ENCODE measurements at regions not wholly inside any gene's neighbourhood (a gene's known extent, or its start where the extent isn't known, plus 50 kb on each side); places are given as distances from the start of the nearest gene placed in this dataset.
"Not testable (repeated sequence)": the region's sequence is repeated elsewhere in the genome, so short reads cannot be mapped to it uniquely, and the experiment has no call there.

DNA sequence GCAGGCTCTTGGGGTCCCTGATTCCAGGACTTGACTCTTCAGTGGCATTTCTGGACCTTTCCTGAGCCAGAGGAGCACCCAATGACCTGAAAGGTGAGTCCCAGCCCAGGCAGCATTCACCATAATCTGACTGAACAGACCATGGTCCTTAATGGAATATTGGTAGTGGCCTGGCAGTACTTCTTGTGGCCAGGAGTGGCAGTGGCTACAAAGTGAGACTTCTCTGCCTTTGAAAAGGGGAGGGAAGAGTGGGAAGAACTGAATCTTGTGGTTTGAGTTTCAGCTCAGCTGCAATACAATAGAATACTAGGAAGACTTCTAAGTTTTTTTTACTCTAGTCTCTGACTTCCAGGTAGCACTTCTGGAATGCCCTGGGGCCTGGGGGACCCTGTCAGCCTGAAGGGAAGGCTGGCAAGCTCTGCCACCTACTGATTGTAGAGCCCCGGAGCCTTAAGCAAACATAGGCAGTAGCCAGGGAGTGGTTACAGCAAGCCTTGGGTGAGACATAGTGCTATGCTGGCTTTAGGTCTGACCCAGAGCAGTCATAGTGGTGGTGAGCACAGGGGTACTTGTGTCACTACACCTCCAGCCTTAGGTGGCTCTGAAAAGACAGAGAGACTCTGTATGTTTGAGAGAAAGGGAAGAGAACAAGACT is 674.2 kb upstream of the MANEA start:
- DNase-seq = no peak

DNA sequence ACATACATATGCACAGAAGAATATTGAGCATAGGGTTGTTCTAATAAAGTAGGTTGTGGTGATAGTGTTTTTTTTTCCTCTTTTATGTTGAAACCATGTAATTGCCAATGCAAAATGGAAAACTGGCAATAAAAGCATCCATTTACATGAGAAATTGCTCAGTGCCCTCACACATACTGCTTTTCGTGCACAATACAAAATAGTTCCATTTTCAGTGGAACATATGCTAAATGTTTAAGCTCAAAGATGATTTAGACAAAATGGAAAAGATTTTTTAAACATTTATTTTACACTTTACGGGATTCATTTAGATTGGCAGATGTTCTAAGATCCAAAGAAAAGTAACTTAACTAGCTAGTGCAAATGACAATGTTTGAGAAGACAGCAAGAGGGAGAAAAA is 678.1 kb upstream of the MANEA start:
- DNase-seq = no peak

DNA sequence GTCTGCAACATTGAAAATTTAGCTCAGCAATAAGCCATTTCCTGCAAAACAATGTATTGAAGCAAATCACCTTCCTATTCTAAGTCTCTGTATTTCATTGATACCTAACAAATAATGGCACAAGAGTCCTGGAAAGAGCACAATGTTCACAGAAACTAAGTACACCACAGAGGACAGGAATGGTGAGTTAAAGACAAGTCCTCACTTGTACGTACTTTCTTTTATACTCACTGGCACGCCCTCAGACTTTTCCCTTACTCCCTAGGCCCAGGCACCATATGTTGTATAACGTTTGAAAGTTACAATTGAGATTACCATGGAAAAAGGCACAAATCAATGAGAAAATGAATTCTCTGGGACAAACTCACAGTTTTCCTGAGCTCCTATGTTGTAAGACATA is 683.0 kb upstream of the MANEA start:
- no peak for DNase-seq

DNA sequence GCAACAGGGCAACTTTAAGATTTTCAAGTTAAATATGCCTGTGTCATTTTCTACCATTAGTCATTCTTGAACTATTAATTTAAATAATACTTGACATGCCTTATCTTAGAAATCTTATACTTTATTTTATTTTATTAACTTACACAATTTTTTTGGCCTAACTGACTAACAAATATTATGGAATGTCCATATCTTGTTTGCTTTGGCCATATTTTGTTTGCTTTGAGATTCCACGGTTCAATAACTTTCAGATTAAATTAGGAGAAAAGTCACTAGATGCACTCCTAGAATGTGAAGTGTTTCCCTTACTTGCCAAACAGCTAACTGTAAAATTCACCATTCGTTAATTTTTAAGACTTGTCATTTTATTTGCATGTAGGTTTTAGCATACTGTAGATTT is 684.0 kb upstream of the MANEA start:
- no peak for DNase-seq

DNA sequence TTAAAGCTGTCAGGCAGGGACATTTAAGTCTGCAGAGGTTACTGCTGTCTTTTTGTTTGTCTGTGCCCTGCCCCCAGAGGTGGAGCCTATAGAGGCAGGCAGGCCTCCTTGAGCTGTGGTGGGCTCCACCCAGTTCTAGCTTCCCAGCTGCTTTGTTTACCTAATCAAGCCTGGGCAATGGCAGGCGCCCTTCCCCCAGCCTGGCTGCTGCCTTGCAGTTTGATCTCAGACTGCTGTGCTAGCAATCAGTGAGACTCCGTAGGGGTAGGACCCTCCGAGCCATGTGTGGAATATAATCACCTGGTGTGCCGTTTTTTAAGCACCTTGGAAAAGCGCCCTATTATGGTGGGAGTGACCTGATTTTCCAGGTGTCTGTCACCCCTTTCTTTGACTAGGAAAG is 703.5 kb upstream of the MANEA start:
- DNase-seq = not testable (repeated sequence)

DNA sequence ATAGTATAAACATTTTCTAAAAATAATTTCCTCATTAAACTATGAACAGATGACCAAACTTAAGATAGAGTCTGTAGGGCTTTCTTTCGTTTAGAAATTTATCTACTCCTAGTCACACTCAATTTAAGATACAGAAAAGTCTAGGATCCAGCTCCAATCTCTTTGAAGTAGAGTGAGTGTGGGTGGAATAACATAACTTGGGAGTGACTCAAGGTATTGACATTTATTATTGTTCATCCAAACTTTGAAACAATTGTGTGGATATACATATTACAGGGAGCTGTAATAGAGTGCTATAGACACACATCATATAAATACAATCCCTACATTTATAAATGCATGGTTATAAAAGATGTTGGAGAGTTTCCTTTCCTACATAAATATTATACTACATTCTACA is 715.2 kb upstream of the MANEA start:
- DNase-seq = no peak

DNA sequence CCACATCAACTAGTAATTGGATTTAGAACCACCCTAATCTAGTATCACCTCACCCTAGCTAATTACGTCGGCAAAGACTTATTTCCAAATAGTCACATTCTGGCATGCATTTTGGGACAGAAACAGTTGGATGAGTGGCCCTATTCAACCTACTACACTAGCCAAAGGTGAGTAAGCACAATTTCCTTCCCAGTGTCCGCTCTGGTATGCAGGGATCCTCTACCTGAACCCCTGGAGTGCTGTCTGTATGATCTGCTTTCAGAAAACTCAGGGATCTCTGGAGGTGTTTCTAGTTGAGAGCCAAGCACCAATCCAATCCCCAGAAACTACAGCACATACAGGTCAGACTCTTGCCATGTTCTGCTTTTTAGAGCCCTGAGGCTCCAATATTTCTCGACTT is 717.4 kb upstream of the MANEA start:
- no peak for DNase-seq

DNA sequence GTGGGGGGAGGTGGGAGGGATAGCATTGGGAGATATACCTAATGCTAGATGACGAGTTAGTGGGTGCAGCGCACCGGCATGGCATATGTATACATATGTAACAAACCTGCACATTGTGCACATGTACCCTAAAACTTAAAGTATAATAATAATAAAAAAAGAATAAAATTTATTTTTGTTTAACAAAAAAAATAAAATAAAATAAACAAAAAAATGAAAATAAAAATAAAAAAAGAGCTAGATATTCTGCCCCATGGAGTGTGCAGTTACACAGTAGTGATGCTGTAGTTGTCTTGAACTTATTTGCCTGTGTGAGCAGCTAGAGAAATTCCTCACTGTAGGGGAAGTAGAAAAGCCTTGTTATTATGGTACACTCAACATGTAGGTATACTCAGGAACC is 720.3 kb upstream of the MANEA start:
- DNase-seq = not testable (repeated sequence)

DNA sequence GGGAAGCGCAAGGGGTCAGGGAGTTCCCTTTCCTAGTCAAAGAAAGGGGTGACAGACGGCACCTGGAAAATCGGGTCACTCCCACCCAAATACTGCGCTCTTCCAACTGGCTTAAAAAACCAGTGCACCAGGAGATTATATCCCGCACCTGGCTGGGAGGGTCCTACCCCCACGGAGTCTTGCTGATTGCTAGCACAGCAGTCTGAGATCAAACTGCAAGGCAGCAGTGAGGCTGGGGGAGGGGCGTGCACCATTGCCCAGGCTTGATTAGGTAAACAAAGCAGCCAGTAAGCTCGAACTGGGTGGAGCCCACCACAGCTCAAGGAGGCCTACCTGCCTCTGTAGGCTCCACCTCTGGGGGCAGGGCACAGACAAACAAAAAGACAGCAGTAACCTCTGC is 726.0 kb upstream of the MANEA start:
- DNase-seq = not testable (repeated sequence)

DNA sequence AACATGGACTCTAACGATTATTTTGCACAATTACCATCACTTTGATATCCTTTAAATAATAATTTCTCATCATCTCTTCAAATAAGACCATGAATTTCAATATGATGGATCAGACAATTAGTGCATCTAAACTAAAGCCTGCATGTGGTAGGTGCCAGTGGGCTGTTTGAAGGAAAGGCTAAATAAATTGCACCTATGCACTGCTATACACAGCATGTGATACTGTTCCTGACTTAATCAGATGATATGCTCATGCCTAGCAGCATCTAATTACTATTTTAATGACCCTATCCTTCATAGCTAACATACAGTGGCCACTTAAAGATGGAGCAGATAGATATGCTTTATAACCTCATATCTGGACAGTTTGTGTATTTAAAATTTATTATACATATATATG is 731.6 kb upstream of the MANEA start:
- DNase-seq = no peak

DNA sequence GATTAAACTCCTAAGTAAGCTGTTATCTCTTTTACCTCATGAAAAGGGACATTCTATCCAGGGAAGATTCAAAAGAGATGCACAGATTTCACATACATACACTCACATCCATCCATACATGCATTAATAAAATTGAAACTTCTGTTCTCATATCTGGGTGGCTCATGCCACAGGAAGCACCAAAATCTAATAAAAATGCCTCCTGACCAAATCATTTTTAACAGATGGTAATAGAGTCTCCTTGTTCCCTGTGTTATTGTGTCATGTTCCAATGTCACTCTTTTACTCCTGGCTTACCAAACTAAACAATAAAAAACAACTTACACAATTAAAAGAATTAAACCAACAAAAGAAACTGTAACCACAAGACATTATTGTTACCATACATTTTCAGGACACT is 742.1 kb upstream of the MANEA start:
- DNase-seq = no peak

DNA sequence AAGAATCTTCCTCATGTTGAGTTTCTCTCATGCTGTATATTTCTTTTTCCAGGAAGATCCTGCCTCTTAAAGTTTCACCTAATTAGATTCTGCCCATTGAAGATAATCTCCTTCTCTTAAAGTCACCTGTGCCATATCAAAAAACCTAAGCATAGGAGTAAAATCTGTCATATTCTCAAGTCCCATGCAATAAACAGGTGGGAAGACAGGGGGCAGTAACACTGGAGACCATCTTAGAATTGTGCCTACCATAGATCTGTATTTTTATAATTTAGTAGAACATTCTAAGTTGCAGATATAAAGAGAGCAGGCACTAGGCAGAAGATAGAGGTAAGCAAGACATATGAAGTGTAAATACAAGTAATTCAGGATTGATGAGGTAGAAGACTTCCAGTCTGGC is 763.5 kb upstream of the MANEA start:
- no peak for DNase-seq

DNA sequence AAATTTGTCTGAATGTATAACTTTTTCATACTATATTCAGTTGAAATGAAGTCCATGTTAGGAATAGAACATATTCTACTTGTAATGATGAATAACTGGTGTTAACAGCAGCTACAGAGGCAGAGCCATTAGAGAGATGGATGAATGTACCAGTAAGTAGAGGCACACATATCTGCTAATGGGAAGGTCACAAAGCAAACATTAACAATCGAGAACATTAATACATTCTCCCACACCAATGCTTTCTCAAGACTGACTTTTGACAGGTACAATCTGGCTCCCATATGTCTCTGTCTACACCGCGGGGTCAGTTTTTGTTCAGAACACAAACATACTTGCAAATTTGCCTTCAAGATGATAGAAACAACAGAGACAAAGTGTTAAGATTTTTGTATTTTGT is 776.0 kb upstream of the MANEA start:
- no peak for DNase-seq

DNA sequence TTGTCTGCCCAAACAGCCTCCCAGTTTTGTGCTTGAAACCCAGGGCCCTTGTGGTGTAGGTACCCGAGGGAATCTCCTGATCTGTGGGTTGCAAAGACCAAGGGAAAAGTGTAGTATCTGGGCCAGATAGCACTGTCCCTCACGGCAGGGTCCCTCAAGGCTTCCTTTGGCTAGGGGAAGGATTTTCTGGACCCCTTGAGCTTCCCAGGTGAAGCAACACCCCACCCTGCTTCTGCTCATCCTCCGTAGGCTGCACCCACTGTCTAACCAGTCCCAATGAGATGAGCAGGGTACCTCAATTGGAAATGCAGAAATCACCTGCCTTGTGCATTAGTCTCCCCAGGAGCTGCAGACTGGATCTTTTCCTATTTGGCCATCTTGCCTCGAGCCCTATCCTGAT is 791.8 kb upstream of the MANEA start:
- DNase-seq = no peak

DNA sequence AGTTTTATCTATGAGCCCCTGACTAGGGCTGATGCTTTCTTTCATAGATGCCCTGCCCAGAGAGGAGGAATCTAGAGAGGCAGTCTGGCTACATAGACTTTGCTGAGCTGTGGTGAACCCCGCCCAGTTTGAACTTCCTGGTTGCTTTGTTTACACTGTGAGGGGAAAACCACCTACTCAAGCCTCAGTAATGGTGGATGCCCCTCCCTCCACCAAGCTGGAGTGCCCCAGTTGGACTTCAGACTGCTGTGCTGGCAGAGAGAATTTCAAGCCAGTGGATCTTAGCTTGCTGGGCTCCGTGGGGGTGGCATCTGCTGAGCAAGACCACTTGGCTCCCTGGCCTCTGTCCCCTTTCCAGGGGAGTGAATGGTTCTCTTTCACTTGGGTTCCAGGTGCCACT is 792.3 kb upstream of the MANEA start:
- not testable (repeated sequence) for DNase-seq

DNA sequence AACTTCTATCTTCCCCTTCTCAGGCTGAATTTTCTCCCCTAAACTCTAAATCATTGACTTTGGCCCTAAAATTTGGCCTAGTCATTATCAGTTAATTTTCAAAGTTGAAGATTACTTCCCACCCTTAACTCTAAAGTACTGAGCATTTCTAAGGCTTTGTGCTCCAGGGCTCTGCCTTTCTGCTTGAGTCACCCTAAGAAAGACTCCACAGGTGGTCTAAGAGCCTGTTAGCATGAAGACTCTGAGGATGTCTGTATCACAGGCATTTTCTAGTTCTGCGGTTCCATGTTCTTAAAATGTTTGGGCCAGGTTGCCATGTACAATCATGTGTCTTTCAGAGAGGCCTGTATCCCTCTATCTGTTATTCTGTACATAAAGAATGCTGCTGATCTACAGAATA is 808.1 kb upstream of the MANEA start:
- DNase-seq = no peak

DNA sequence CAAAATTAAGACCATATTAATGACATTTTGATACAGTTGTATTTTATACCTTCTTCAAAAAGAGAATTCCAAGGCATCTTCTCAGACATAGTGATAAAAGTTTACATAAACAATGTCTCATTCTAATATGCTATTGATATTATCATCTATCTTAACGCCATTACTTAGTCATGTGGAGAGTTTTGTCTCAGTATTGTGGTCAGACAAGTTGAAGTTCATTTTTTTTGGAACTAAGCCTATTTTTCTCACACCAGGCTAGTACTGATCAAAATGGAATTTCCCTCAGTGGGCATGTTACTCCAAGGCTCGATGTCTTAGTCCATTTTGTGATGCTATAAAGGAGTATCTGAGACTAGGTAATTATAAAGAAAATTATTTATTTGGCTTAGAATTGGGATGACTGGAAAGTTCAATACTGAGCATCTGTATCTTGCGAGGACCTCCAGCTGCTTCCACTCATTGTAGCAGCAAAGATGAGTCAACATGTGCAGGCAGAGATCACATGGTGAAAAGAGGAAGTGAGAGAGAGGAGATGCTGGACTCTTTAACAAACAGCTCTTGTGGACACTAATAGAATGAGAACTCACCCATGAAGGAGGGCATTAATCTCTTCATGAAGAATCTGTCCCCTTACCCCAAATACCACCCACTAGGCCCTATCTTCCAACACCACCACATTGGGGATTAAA is 825.5 kb upstream of the MANEA start:
- DNase-seq = no peak

DNA sequence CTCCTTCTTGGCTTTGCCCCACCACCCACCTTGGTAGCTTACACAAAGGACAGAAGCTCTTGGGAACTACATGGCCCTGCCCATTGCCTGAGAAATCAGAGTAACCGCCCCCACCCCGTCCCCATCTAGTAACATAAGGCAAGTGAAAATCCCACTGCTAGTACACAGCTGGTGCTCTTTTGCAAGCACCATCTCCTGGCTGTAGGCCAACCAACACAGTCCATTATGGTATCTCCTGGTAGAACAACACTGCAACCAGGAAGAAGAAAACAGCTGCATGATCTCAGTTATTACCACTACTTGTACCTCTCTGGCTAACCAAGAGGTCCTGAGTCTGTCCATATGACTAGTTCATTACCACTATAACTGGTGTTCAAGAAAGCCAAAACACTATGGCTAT is 841.1 kb upstream of the MANEA start:
- DNase-seq = peak; percentile 6

DNA sequence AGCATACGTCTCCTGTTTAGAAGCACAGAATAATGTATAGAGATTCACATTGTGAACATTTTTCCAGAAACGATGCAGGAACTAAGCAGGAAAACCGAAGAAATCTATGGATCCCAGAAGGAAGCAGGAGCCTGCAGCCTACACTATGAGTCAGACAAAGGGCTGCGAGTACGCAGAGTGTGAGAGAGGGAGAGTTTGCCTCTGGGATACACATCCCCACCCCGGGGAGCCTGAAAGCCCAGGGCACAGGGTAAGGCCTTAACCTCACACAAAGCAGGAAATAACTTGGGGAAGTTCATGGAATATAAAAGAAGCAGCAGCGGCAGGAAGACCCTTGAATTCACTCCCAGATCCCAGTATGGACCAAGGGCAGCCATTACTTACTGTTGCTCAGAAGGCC is 842.1 kb upstream of the MANEA start:
- no peak for DNase-seq

DNA sequence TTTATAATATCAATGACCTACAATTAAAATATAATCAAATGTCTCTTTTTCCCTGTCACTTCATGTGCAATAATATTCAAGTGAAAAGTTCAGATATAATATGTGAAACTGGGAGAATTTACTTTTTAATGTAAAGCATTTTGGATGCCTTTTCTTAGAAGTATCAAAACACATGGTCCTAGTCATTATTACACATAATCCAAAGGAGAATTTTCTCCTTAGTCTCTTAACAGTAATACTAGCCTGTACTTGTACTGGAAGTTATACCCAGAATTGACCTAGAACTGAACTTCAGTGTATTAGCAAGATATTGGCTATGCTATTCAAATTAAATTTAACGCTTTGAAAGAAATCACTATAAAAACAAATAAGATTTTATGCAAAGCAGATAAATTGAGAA is 842.6 kb upstream of the MANEA start:
- no peak for DNase-seq

DNA sequence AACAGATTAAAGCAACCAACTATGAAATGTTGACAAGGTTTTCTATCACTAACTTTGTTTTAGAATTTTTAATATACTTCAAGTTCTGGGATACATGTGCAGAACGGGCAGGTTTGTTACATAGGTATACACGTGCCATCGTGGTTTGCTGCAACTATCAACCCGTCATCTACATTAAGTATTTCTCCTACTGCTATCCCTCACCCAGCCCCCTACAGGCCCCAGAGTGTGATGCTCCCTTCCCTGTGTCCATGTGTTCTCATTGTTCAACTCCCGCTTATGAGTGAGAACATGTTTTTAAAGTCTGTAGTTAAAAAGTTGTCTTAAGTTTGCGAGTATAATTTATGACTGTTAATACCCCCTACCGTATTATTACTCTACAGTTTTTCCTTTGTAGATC is 844.3 kb upstream of the MANEA start:
- DNase-seq = no peak

DNA sequence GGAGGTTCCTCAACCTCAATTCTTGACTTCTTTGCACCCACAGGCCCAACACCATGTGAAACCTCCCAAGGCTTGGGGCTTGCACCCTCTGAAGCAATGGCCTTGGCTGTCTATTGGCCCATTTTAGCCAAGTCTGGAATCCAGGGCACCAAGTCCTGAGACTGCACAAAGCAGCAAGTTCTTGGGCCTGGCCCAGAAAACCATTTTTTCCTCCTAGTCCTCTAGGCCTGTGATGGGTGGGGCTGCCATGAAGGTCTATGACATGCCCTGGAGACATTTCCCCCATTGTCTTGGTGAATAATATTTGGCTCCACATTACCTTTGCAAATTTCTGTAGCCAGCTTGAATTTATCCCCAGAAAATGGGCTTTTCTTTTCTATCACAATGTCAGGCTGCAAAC is 849.6 kb upstream of the MANEA start:
- no peak for DNase-seq

DNA sequence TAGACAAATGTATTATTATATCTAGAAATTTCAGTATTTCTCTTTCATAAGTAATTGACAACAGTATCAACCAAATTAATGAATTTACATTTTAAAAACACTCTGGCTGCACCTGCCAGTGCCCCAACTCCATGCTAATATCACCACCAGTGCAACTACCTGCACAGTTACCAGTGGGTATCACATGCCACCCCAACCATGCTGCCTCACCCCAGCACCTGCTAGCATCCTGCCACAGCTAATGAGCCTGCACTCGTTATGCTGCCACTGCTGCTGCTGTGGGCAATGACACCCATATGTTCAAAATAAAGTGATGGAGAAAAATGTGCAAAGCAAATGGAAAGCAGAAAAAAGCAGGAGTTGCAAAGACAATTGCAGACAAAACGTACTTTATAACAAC is 855.9 kb upstream of the MANEA start:
- no peak for DNase-seq

DNA sequence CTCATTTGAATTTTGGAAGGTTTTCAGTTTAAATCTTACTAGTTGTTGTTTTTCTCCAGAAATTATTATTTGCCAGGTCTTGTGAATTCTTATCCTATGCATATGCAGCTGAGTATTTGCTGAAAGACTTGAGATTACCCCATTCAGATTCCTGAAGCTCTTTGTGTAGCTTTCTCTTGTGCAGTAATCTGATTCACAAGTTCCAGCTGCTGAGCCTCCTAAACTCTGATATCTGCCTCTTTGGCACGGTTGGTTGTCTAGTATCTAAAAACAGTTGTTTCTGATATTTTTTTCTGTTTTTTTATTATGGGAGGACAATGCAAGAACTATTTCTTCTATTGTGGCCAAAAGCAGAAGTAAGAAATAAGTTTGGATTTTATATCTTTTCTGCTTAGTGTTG is 863.9 kb upstream of the MANEA start:
- no peak for DNase-seq

DNA sequence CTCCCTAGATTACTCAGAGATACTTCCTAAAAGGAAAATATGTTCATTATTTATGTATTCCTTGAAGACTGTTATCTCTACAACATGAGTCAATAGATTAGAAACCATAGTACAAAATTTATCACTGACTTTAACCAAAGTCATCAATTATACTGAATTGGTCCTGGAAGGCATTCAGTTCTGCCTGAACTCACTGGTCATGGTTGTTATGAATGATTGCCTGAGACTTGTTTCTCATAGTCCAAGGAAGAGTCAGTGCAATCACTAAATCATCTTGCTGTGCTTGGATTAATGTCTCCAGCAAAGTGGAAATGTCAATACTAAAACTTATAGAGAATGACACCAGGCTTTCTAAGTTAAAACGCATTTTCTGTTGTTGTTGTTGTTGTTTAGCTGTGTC is 878.6 kb upstream of the MANEA start:
- DNase-seq = no peak

Measured in NCI-H345 (cell line).